HG03039 (cell line): ENCODE measurements at regions not wholly inside any gene's neighbourhood (a gene's known extent, or its start where the extent isn't known, plus 50 kb on each side); places are given as distances from the start of the nearest gene placed in this dataset.

Experiments
- ATAC-seq: cut with Tn5 transposase; IDR thresholded peaks from one replicate; pipeline ENCODE4 v1.9.1; 2021; ENCODE audit warnings: mild to moderate bottlenecking, moderate library complexity; ENCODE audit not compliant: unreplicated experiment

GRCh38 chr15:95226835-95227234 lies 995.5 kb downstream of the MCTP2 start:
- no peak for ATAC-seq

- no peak for ATAC-seq
These were observed 995.9 kb downstream of the MCTP2 start for GRCh38 chr15:95227235-95227634.

- ATAC-seq: no peak
These were observed 997.6 kb downstream of the MCTP2 start for GRCh38 chr15:95228856-95229555.

GRCh38 chr15:95235033-95235432 lies 1003.7 kb downstream of the MCTP2 start:
- no peak for ATAC-seq

- no peak for ATAC-seq
These were observed 1016.0 kb downstream of the MCTP2 start for GRCh38 chr15:95247071-95247984.

GRCh38 chr15:95249524-95249923 lies 1018.2 kb downstream of the MCTP2 start:
- no peak for ATAC-seq

GRCh38 chr15:95252404-95252803 lies 1021.0 kb downstream of the MCTP2 start:
- no peak for ATAC-seq

- no peak for ATAC-seq
These were observed 1022.9 kb downstream of the MCTP2 start for GRCh38 chr15:95254263-95254662.

- no peak for ATAC-seq
These were observed 1028.2 kb downstream of the MCTP2 start for GRCh38 chr15:95259513-95259912.

- ATAC-seq: no peak
These were observed 1028.6 kb downstream of the MCTP2 start for GRCh38 chr15:95259965-95260364.

- ATAC-seq: no peak
These were observed 1029.5 kb downstream of the MCTP2 start for GRCh38 chr15:95260856-95261255.

- ATAC-seq: no peak
These were observed 1030.2 kb downstream of the MCTP2 start for GRCh38 chr15:95261546-95261945.

- no peak for ATAC-seq
These were observed 1030.6 kb downstream of the MCTP2 start for GRCh38 chr15:95261968-95262367.

GRCh38 chr15:95262866-95263564 lies 1031.7 kb downstream of the MCTP2 start:
- ATAC-seq: no peak

GRCh38 chr15:95263751-95264150 lies 1032.4 kb downstream of the MCTP2 start:
- no peak for ATAC-seq

GRCh38 chr15:95265419-95265997 lies 1034.1 kb downstream of the MCTP2 start:
- no peak for ATAC-seq

- no peak for ATAC-seq
These were observed 1035.2 kb downstream of the MCTP2 start for GRCh38 chr15:95266451-95267061.

- no peak for ATAC-seq
These were observed 1036.1 kb downstream of the MCTP2 start for GRCh38 chr15:95267481-95267880.

- no peak for ATAC-seq
These were observed 1038.2 kb downstream of the MCTP2 start for GRCh38 chr15:95269242-95270183.

- no peak for ATAC-seq
These were observed 1042.7 kb downstream of the MCTP2 start for GRCh38 chr15:95274101-95274500.
